Endothelial cell of umbilical vein (primary cell): ENCODE measurements at regions not wholly inside any gene's neighbourhood (a gene's known extent, or its start where the extent isn't known, plus 50 kb on each side); places are given as distances from the start of the nearest gene placed in this dataset.

Experiments
- BruUV-seq: library from RNA; stranded (reverse); fragments of 400-500 nt; replicated peaks from 2 replicates; lab custom pipeline; 2021; lab: Mats Ljungman, UMichigan
- CTCF ChIA-PET: fragments of 300-600, 350-600 bp; sonication (Branson Sonifier 250); formaldehyde crosslinking; loops from one replicate; lab custom pipeline; 2021; ENCODE audit warnings: antibody characterized with exemption, inconsistent platforms; lab: Charles Lee
- POLR2A ChIA-PET: fragments of 300-600, 350-600 bp; sonication (Branson Sonifier 250); formaldehyde crosslinking; loops from one replicate; lab custom pipeline; 2021; ENCODE audit warnings: antibody characterized with exemption, inconsistent platforms; lab: Charles Lee
- DNase-seq: peaks from one replicate; pipeline ENCODE4 v3.0.0-alpha.2; 2011; ENCODE audit warnings: low read depth, low spot score
- FAIRE-seq: peaks from 2 replicates; lab custom pipeline; 2011; peaks lifted over from hg19 to GRCh38; lab: Jason Lieb, UNC
- H2AFZ ChIP-seq: 2 replicates; pipeline ENCODE4 v1.6.0; 2012; ENCODE audit warnings: low read depth, low read length, control low read depth, inconsistent platforms
- H3K27ac ChIP-seq: 2 replicates; pipeline ENCODE4 v1.5.1; 2011; ENCODE audit warnings: low read depth, mild to moderate bottlenecking, control low read depth, low read length, moderate library complexity; ENCODE audit not compliant: insufficient read depth
- H3K27me3 ChIP-seq, 2 experiments: 2 replicates each; pipeline versions ENCODE4 v1.6.0 to v1.6.1; 2011; ENCODE audit warnings: low read length in 2 of 2, mixed read lengths in 1 of 2; ENCODE audit not compliant: control insufficient read depth in 2 of 2, insufficient read depth in 2 of 2
- H3K36me3 ChIP-seq, 2 experiments: 2 replicates in 1 of 2; 3 replicates in 1 of 2; pipeline ENCODE4 v1.5.1; 2011; ENCODE audit warnings: low read length in 2 of 2, mild to moderate bottlenecking in 1 of 2, moderate library complexity in 1 of 2; ENCODE audit not compliant: control insufficient read depth in 2 of 2, insufficient read depth in 2 of 2; ENCODE audit errors: extremely low read depth in 1 of 2
- H3K4me1 ChIP-seq: 3 replicates; pipeline ENCODE4 v1.5.1; 2011; ENCODE audit warnings: mild to moderate bottlenecking, low read length; ENCODE audit not compliant: control insufficient read depth, insufficient read depth; ENCODE audit errors: extremely low read depth
- H3K4me2 ChIP-seq: 2 replicates; pipeline ENCODE4 v1.6.1; 2011; ENCODE audit warnings: low read length, control low read depth, mixed read lengths; ENCODE audit not compliant: insufficient read depth
- H3K4me3 ChIP-seq, 3 experiments: fragments of 200-600 bp in 1 of 3; sonication (generic), shearing (Covaris generic) in 1 of 3; replicated peaks in 1 of 3; 2 replicates each; pipeline ENCODE4 v1.5.1; 2011 to 2016; ENCODE audit warnings: control low read depth in 3 of 3, low read length in 3 of 3, mild to moderate bottlenecking in 2 of 3, inconsistent platforms in 1 of 3, low read depth in 1 of 3, moderate library complexity in 1 of 3; ENCODE audit not compliant: insufficient read depth in 1 of 3
- H3K79me2 ChIP-seq: 2 replicates; pipeline ENCODE4 v1.6.0; 2012; ENCODE audit warnings: low read length, inconsistent platforms; ENCODE audit not compliant: control insufficient read depth, insufficient read depth
- H3K9ac ChIP-seq: replicated peaks from 2 replicates; pipeline ENCODE3; 2011; ENCODE audit warnings: low read length, control low read depth; ENCODE audit not compliant: insufficient read depth; ENCODE audit errors: extremely low read depth
- H3K9me1 ChIP-seq: replicated peaks from 3 replicates; pipeline ENCODE4 v1.6.0; 2011; ENCODE audit warnings: mild to moderate bottlenecking, low read length; ENCODE audit not compliant: control insufficient read depth, insufficient read depth; ENCODE audit errors: extremely low read depth
- H3K9me3 ChIP-seq: replicated peaks from 2 replicates; pipeline ENCODE4 v1.5.1; 2012; ENCODE audit warnings: low read length, inconsistent platforms; ENCODE audit not compliant: control insufficient read depth, insufficient read depth
- H4K20me1 ChIP-seq: replicated peaks from 2 replicates; pipeline ENCODE3; 2011; ENCODE audit warnings: mild to moderate bottlenecking, low read length; ENCODE audit not compliant: control insufficient read depth, insufficient read depth; ENCODE audit errors: extremely low read depth
- EZH2 ChIP-seq: IDR thresholded peaks from 2 replicates; pipeline ENCODE4 v1.6.1; 2012; ENCODE audit warnings: borderline replicate concordance, low read depth, mild to moderate bottlenecking, moderate library complexity, low read length, inconsistent platforms; ENCODE audit not compliant: severe bottlenecking
- POLR2A ChIP-seq: IDR thresholded peaks from 2 replicates; pipeline ENCODE4 v1.6.1; 2012; ENCODE audit warnings: low read depth, mild to moderate bottlenecking, control low read depth, low read length
- dilution Hi-C: fragments of 300-500 bp; cut with MboI; formaldehyde crosslinking; loops from one replicate; pipeline ENCODE4 v1.15.0; 2019; ENCODE audit warnings: low sequenced_read_pairs; ENCODE audit not compliant: extremely low pct_ligation_motif_present
- intact Hi-C: fragments of 100-400 bp; cut with micrococcal nuclease; formaldehyde crosslinking; loops from one replicate; pipeline ENCODE4 v1.10.0; 2022
- TF ChIP-seq, protein P1 (sequence below): IDR thresholded peaks from 2 replicates; pipeline ENCODE4 v1.6.1; 2011; ENCODE audit not compliant: insufficient read depth, insufficient read length

DNA sequence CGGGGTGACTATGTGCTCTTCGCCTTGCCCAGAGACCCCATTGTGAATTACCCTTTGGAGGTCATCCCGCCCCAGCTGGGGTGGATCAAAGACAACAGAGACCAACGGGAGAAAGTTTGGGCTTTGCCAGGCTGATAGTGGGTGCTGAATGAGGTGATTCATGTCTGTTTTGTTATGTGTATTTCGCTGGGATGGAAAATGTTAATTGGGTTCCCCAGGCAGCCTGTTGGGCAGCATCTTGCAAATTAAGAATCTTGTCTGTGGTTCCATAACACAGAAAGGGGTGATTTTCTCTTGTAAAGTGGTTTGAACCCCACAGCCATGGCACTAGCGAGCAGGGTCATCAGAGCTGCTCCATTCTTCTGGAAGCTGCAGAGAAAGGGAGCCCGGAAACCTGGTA is 63.1 kb upstream of the UNC93A start:
- ChIA-PET POLR2A (no interaction called here), CTCF (no interaction called here)

DNA sequence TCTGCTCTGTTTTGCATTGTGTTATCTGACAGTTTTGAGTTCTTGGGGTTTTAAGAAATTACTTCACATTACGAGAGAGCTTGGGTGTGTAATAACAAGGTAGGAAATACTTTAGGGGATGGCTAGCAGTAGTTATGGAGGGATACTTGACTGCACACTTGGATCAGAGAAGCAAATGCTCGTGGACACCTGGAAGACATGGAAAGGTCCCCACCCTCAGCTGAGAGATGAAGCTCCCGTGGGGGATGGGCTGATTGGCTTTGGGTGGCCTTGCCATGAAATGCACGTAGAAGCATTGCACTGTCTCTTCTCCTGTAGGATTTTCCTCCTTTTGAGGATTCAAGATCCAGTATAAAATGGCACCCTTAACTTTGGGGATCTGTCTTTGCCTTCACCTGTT is 61.5 kb upstream of the UNC93A start:
- Histone ChIP-seq H3K9me1 (no peaks in the 10 kb centered on the region), H3K9ac (no peak overlapping the region), H3K27ac (no peak overlapping the region), H3K79me2 (no peaks in the 10 kb centered on the region), H2AFZ (no peak overlapping the region), H3K4me1 (peaks cover 13% of the 10 kb centered on the region), H4K20me1 (no peaks in the 10 kb centered on the region), H3K9me3 (no peaks in the 10 kb centered on the region), H3K4me2 (no peak overlapping the region), H3K36me3 (no peaks in the 10 kb centered on the region), H3K4me3 (no peak overlapping the region), H3K27me3 (no peaks in the 10 kb centered on the region)
- no peak for FAIRE-seq
- TF ChIP-seq POLR2A (no peak), EZH2 (no peak)
- no peak for DNase-seq
- no TSS peak for BruUV-seq
- dilution Hi-C loops (no loop called here), intact Hi-C loops (loop anchor here (10.0 kb wide), 2 partner anchors 235 to 315 kb away; partner anchors contain the start of gene CEP43)
- CTCF ChIA-PET: interaction anchor here (2.1 kb wide), 1 partner anchor 121 kb away, joined by 6 read pairs; no protein-coding TSS in a partner anchor
- POLR2A ChIA-PET: no interaction called here

More for the DNA sequence above, 63.1 kb upstream of the UNC93A start:
- H3K4me1 ChIP-seq: peaks cover 23% of the 10 kb centered on the region
- H3K9me1 ChIP-seq: no peaks in the 10 kb centered on the region
- DNase-seq (no peak), FAIRE-seq (no peak)
- no peak overlapping the region for H3K27ac ChIP-seq
- TF ChIP-seq, protein P1, sequence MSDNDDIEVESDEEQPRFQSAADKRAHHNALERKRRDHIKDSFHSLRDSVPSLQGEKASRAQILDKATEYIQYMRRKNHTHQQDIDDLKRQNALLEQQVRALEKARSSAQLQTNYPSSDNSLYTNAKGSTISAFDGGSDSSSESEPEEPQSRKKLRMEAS: no peak
- no peaks in the 10 kb centered on the region for H3K27me3 ChIP-seq
- intact Hi-C loops (loop anchor here (10.0 kb wide), 2 partner anchors 233 to 317 kb away; partner anchors contain the start of gene CEP43), dilution Hi-C loops (no loop called here)
- H4K20me1 ChIP-seq: no peaks in the 10 kb centered on the region
- H3K36me3 ChIP-seq: no peaks in the 10 kb centered on the region
- H2AFZ ChIP-seq: no peak overlapping the region
- BruUV-seq: no TSS peak
- no peaks in the 10 kb centered on the region for H3K9me3 ChIP-seq
- H3K4me2 ChIP-seq: no peak overlapping the region
- no peak overlapping the region for H3K9ac ChIP-seq
- no peaks in the 10 kb centered on the region for H3K79me2 ChIP-seq
- no peak overlapping the region for H3K4me3 ChIP-seq
